Transverse colon (tissue), 3 donors: ENCODE measurements at regions not wholly inside any gene's neighbourhood (a gene's known extent, or its start where the extent isn't known, plus 50 kb on each side); places are given as distances from the start of the nearest gene placed in this dataset.

Source experiments
- POLR2A ChIP-seq: fragments of 450-650 bp; IDR thresholded peaks from one replicate; pipeline ENCODE4 v1.6.1; 2016; ENCODE audit warnings: antibody characterized with exemption, mild to moderate bottlenecking, moderate library complexity
- TF ChIP-seq, protein P1 (sequence below), 5 experiments: fragments of 200-600 bp in 3 of 5; fragments of 450-650 bp in 2 of 5; sonication (generic) in 3 of 5; IDR thresholded peaks; 1 replicate in 2 of 5; 2 replicates in 3 of 5; pipeline ENCODE4 v1.5.1; 2016 to 2017; ENCODE audit warnings: antibody characterized with exemption in 5 of 5, inconsistent platforms in 3 of 5, mild to moderate bottlenecking in 2 of 5, moderate library complexity in 1 of 5

DNA sequence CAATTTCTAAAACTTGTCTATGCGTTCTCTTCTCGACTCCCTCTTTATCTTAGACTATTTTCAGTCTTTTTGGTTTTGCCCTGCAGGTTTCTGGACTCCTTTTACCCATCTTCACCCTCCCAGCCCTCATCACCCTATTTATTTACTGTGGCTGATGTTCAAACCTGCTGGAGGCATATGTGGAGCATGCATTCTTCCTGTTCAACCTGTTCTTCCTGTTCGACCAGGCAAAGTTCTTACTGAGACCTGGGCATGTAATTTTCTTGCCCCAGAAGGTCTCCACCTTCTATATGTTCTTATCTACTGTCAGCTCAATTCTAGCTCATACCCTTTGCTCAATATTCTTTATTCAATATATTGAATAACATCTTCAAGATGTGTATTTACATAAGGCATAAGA is 69.4 kb upstream of the AGA start:
- TF ChIP-seq, protein P1, sequence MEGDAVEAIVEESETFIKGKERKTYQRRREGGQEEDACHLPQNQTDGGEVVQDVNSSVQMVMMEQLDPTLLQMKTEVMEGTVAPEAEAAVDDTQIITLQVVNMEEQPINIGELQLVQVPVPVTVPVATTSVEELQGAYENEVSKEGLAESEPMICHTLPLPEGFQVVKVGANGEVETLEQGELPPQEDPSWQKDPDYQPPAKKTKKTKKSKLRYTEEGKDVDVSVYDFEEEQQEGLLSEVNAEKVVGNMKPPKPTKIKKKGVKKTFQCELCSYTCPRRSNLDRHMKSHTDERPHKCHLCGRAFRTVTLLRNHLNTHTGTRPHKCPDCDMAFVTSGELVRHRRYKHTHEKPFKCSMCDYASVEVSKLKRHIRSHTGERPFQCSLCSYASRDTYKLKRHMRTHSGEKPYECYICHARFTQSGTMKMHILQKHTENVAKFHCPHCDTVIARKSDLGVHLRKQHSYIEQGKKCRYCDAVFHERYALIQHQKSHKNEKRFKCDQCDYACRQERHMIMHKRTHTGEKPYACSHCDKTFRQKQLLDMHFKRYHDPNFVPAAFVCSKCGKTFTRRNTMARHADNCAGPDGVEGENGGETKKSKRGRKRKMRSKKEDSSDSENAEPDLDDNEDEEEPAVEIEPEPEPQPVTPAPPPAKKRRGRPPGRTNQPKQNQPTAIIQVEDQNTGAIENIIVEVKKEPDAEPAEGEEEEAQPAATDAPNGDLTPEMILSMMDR (IDR thresholded peaks at IDR 0.05) = no peak
- TF ChIP-seq POLR2A = no peak
